ENCODE measurements at regions not wholly inside any gene's neighbourhood (a gene's known extent, or its start where the extent isn't known, plus 50 kb on each side); places are given as distances from the start of the nearest gene placed in this dataset.

- H3K27me3 Mint-ChIP-seq = no peaks in the 10 kb centered on the region
- H3K27ac Mint-ChIP-seq = no peak overlapping the region
- ATAC-seq (ENCODE audit: low read depth) (no peak), DNase-seq (ENCODE audit: low spot score in 2 of 2) (no peak)
- peaks cover 3% of the 10 kb centered on the region for H3K9me3 Mint-ChIP-seq
- H3K36me3 Mint-ChIP-seq = no peaks in the 10 kb centered on the region
- no peak overlapping the region for H3K4me3 Mint-ChIP-seq
- no peaks in the 10 kb centered on the region for H3K4me1 Mint-ChIP-seq
Measured at GRCh38 chr18:5746844-5747243, 148.5 kb downstream of the TMEM200C start.

DNA sequence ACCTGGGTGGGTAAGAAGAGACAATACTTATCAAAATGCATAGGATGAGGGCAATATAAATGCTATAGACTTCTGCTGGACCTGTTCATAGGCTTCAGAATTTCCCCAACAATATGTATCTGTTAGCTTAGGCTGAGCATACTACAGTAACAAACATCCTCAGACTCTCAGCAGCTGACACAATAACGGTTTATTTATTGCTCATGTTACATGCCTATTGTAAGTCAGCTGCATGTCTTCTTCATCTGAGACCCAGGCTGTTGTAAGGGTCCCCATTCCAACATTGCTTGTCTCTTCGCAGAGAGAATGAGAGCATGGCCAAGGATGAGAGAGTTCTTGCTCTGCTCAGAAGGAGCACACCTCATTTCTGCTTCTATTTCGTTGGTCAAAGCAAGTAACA, 150.7 kb downstream of the TMEM200C start:
- peaks cover 2% of the 10 kb centered on the region for H3K9me3 Mint-ChIP-seq
- no peak overlapping the region for H3K27ac Mint-ChIP-seq
- DNase-seq (ENCODE audit: low spot score in 2 of 2) (no peak), ATAC-seq (ENCODE audit: low read depth) (no peak)
- H3K27me3 Mint-ChIP-seq = no peaks in the 10 kb centered on the region
- no peaks in the 10 kb centered on the region for H3K36me3 Mint-ChIP-seq
- H3K4me1 Mint-ChIP-seq = no peaks in the 10 kb centered on the region
- H3K4me3 Mint-ChIP-seq = no peak overlapping the region

- Mint-ChIP-seq H3K9me3 (no peaks in the 10 kb centered on the region), H3K27ac (no peak overlapping the region), H3K27me3 (no peaks in the 10 kb centered on the region), H3K4me1 (no peaks in the 10 kb centered on the region), H3K36me3 (no peaks in the 10 kb centered on the region), H3K4me3 (no peak overlapping the region)
- ATAC-seq (ENCODE audit: low read depth) (no peak), DNase-seq (ENCODE audit: low spot score in 2 of 2) (no peak)
Measured at GRCh38 chr18:5738526-5738925, 156.8 kb downstream of the TMEM200C start.

- Mint-ChIP-seq H3K27ac (no peak overlapping the region), H3K4me3 (no peak overlapping the region), H3K27me3 (peaks cover 7% of the 10 kb centered on the region), H3K4me1 (no peaks in the 10 kb centered on the region), H3K9me3 (peaks cover 6% of the 10 kb centered on the region), H3K36me3 (no peaks in the 10 kb centered on the region)
- ATAC-seq (ENCODE audit: low read depth) (no peak), DNase-seq (ENCODE audit: low spot score in 2 of 2) (no peak)
Measured at GRCh38 chr18:5732318-5732717, 163.0 kb downstream of the TMEM200C start.

DNA sequence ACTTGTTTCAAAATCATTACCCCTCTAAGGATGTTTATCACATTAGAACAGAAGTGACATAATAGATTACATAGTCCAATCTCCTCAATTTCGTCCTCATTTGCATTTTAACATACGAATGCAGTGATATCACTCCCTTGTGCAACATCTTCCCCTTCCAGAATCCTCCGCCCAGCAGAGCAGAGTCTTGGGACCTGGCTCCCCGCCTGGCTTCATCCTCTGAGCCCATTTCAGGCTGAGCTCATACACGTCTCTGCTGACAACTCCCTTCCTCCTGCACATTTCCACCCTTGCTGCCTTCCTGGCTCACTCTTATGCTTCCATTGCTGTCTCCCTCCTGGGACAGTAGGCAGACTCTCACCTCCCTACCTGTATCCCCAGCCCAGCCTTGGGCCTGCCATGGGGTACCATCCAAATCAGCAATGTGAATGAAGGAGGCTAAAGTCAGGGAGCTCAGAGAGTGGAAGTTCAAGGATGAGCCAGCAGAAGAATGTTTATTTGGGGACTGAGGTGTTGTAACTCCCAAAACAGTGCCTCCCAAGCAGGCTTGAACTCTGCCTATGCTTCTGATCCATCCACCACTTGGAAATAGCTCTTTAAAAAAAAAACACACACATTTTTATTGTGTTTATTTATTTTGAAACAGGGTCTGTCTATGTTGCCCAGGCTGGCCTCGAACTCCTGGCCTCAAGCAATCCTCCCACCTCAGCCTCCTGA, 165.2 kb downstream of the TMEM200C start:
- DNase-seq (ENCODE audit: low spot score in 2 of 2) (no peak), ATAC-seq (ENCODE audit: low read depth) (no peak)
- Mint-ChIP-seq H3K27ac (no peak overlapping the region), H3K4me1 (no peaks in the 10 kb centered on the region), H3K4me3 (no peak overlapping the region), H3K9me3 (peaks cover 6% of the 10 kb centered on the region), H3K36me3 (no peaks in the 10 kb centered on the region), H3K27me3 (peaks cover 7% of the 10 kb centered on the region)

GRCh38 chr18:5728531-5728930, 166.8 kb downstream of the TMEM200C start:
- Mint-ChIP-seq H3K27me3 (peaks cover 7% of the 10 kb centered on the region), H3K36me3 (no peaks in the 10 kb centered on the region), H3K27ac (no peak overlapping the region), H3K4me3 (no peak overlapping the region), H3K9me3 (peaks cover 6% of the 10 kb centered on the region), H3K4me1 (no peaks in the 10 kb centered on the region)
- ATAC-seq (ENCODE audit: low read depth) (no peak), DNase-seq (ENCODE audit: low spot score in 2 of 2) (no peak)

DNA sequence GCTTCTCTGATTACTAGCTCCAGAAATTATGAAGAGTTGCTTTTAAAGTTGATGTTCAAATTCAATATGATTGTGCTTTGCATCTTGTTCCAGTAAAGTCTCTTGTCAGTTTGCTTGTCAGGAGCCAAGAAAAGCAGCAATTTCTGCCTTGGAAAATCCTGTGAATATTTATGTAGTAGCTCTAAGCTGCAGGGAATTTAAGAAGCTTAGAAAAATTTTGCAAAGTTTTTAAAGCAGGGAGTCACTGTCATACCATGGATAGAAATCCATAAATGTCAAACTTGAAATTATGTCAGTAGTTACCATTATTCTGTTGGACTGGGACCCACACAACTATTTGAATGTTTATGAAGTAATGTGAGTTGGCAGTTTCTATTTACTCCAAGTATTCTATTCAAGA, 169.3 kb downstream of the TMEM200C start:
- peaks cover 3% of the 10 kb centered on the region for H3K9me3 Mint-ChIP-seq
- ATAC-seq (ENCODE audit: low read depth) (no peak), DNase-seq (ENCODE audit: low spot score in 2 of 2) (no peak)
- H3K27me3 Mint-ChIP-seq = peaks cover 2% of the 10 kb centered on the region
- H3K27ac Mint-ChIP-seq = no peak overlapping the region
- H3K36me3 Mint-ChIP-seq = no peaks in the 10 kb centered on the region
- no peaks in the 10 kb centered on the region for H3K4me1 Mint-ChIP-seq
- no peak overlapping the region for H3K4me3 Mint-ChIP-seq

DNA sequence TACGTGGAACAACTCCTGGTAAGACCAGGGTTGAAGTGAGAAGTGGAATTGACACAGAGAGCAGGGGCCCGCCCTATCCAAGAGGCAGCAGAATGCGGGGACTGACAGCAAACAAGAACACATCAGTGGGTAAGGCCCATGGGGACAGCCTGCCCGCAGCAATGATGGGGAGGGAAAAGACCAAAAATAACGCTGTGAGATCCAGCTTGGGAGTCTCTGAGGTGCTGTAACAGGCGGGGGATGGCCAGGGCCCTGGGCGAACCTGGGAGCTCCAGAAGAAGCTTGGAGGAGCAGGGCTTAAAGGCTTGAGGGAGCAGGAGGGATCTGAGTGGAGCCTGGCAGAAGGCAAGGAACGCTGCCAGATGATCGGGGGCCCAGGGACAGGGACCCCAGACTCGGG, 173.4 kb downstream of the TMEM200C start:
- Mint-ChIP-seq H3K9me3 (peaks cover 3% of the 10 kb centered on the region), H3K27ac (no peak overlapping the region), H3K4me3 (no peak overlapping the region), H3K4me1 (no peaks in the 10 kb centered on the region), H3K36me3 (no peaks in the 10 kb centered on the region), H3K27me3 (peaks cover 2% of the 10 kb centered on the region)
- ATAC-seq (ENCODE audit: low read depth) (no peak), DNase-seq (ENCODE audit: low spot score in 2 of 2) (no peak)

DNA sequence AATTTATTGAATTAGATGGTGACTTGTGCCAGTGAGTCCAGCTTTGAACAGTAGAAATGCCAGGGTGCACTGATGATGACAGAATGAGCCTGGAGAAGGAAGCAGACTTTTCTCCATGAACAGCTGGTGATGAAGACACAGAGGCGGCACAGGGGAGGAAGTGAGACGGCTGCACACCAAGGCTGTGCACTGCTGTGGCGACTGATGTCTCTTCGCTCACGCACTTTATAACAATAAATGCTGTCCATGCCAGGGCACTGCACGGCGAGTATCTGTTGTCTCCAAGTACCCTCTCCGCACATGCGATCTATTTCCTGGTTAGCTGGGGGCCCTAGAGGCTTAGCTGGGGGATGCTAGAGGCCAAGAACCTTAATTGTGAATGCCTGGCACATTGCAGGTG, 175.2 kb downstream of the TMEM200C start:
- no peaks in the 10 kb centered on the region for H3K36me3 Mint-ChIP-seq
- no peak overlapping the region for H3K27ac Mint-ChIP-seq
- ATAC-seq (ENCODE audit: low read depth) (no peak), DNase-seq (ENCODE audit: low spot score in 2 of 2) (no peak)
- peaks cover 3% of the 10 kb centered on the region for H3K9me3 Mint-ChIP-seq
- H3K4me1 Mint-ChIP-seq = no peaks in the 10 kb centered on the region
- H3K4me3 Mint-ChIP-seq = no peak overlapping the region
- H3K27me3 Mint-ChIP-seq = peaks cover 3% of the 10 kb centered on the region

- Mint-ChIP-seq H3K27me3 (peaks cover 3% of the 10 kb centered on the region), H3K36me3 (no peaks in the 10 kb centered on the region), H3K27ac (no peak overlapping the region), H3K9me3 (peaks cover 3% of the 10 kb centered on the region), H3K4me3 (no peak overlapping the region), H3K4me1 (no peaks in the 10 kb centered on the region)
- ATAC-seq (ENCODE audit: low read depth) (no peak), DNase-seq (ENCODE audit: low spot score in 2 of 2) (no peak)
Measured at GRCh38 chr18:5717256-5717655, 173.5 kb upstream of the EPB41L3 start.

DNA sequence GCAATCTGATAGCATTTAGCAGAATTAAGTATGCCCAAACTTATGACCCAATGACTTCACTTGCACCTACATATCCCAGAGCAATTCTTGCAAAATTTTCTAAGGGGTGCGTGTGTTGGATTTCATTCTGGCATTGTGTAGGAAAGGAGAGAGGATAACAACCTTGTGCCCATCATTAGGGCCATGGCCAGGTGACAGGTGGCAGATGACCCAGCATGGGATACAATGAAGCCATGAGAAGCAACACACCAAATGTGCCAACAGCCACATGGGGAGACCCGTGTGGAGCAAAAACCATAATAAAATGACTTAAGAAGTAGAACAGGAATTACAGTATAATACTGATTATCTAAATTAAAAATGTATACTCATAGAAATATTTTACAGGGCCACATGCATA, 166.9 kb upstream of the EPB41L3 start:
- Mint-ChIP-seq H3K27ac (no peak overlapping the region), H3K36me3 (no peaks in the 10 kb centered on the region), H3K27me3 (no peaks in the 10 kb centered on the region), H3K9me3 (no peaks in the 10 kb centered on the region), H3K4me1 (no peaks in the 10 kb centered on the region), H3K4me3 (no peak overlapping the region)
- DNase-seq (ENCODE audit: low spot score in 2 of 2) = no peak
- no peak for ATAC-seq (ENCODE audit: low read depth)

DNA sequence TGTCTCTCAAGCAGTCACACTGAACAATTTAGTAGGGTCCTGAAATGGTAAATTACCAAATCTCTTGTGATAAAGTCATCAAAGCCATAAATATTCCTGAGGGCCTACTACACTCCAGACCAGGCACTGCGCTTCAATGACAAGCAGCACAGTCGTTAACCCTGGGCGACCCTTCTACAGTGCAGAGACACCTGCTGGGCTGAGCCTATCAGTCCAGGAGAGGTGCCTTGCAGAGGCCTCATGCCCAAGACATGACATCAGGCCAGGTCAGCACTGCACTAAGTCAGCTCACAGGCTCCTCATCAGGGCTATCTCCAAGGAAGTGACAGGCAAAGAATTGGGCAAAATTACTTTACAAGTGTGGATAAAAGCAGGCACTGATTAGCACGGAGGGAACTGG, 166.4 kb upstream of the EPB41L3 start:
- ATAC-seq (ENCODE audit: low read depth) (no peak), DNase-seq (ENCODE audit: low spot score in 2 of 2) (no peak)
- H3K36me3 Mint-ChIP-seq = no peaks in the 10 kb centered on the region
- H3K4me1 Mint-ChIP-seq = no peaks in the 10 kb centered on the region
- H3K9me3 Mint-ChIP-seq = no peaks in the 10 kb centered on the region
- no peak overlapping the region for H3K4me3 Mint-ChIP-seq
- no peak overlapping the region for H3K27ac Mint-ChIP-seq
- no peaks in the 10 kb centered on the region for H3K27me3 Mint-ChIP-seq

- Mint-ChIP-seq H3K36me3 (no peaks in the 10 kb centered on the region), H3K4me1 (no peaks in the 10 kb centered on the region), H3K27ac (no peak overlapping the region), H3K9me3 (no peaks in the 10 kb centered on the region), H3K4me3 (no peak overlapping the region), H3K27me3 (no peaks in the 10 kb centered on the region)
- ATAC-seq (ENCODE audit: low read depth) (no peak), DNase-seq (ENCODE audit: low spot score in 2 of 2) (no peak)
Measured at GRCh38 chr18:5709476-5710095, 165.8 kb upstream of the EPB41L3 start.

GRCh38 chr18:5707586-5707985, 163.8 kb upstream of the EPB41L3 start:
- Mint-ChIP-seq H3K9me3 (no peaks in the 10 kb centered on the region), H3K27me3 (no peaks in the 10 kb centered on the region), H3K36me3 (no peaks in the 10 kb centered on the region), H3K4me3 (no peak overlapping the region), H3K27ac (no peak overlapping the region), H3K4me1 (no peaks in the 10 kb centered on the region)
- ATAC-seq (ENCODE audit: low read depth) = no peak
- no peak for DNase-seq (ENCODE audit: low spot score in 2 of 2)

DNA sequence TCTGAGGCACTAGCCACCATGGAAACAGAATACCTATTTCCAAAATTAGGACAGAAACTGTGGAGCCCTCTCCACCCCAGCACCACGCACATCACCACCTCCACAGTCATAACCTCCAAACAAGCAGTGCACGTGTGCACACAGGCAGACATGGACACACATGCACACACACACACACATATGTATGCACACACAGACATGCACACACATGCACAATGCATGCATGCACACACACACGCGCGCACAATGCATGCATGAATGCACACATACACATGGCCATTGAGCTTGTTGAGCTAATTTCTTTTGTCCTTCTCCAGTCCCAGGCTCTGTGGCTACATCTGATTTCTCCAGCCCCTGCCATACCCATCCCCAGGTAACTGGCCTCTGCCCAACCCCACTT, 161.6 kb upstream of the EPB41L3 start:
- no peak overlapping the region for H3K4me3 Mint-ChIP-seq
- no peaks in the 10 kb centered on the region for H3K27me3 Mint-ChIP-seq
- no peak overlapping the region for H3K27ac Mint-ChIP-seq
- no peak for ATAC-seq (ENCODE audit: low read depth)
- H3K36me3 Mint-ChIP-seq = no peaks in the 10 kb centered on the region
- H3K4me1 Mint-ChIP-seq = no peaks in the 10 kb centered on the region
- H3K9me3 Mint-ChIP-seq = no peaks in the 10 kb centered on the region
- DNase-seq (ENCODE audit: low spot score in 2 of 2) = no peak
